HG02981 (cell line): ENCODE measurements at regions not wholly inside any gene's neighbourhood (a gene's known extent, or its start where the extent isn't known, plus 50 kb on each side); places are given as distances from the start of the nearest gene placed in this dataset.
"Not testable (repeated sequence)": the region's sequence is repeated elsewhere in the genome, so short reads cannot be mapped to it uniquely, and the experiment has no call there.

ENCODE experiments used
- ATAC-seq: cut with Tn5 transposase; IDR thresholded peaks from one replicate; pipeline ENCODE4 v1.9.1; 2021; ENCODE audit warnings: mild to moderate bottlenecking, moderate library complexity; ENCODE audit not compliant: unreplicated experiment

GRCh38 chr12:38016602-38017001, 300.0 kb upstream of the ALG10B start:
- ATAC-seq, result no peak

- ATAC-seq, result no peak
Observed at GRCh38 chr12:38025916-38026315, 290.7 kb upstream of the ALG10B start.

- ATAC-seq, result no peak
Observed at GRCh38 chr12:38053113-38053512, 263.5 kb upstream of the ALG10B start.

- no peak for ATAC-seq
Observed at GRCh38 chr12:38053655-38054464, 262.7 kb upstream of the ALG10B start.

GRCh38 chr12:38056701-38057689, 259.6 kb upstream of the ALG10B start:
- no peak for ATAC-seq

- ATAC-seq, result no peak
Observed at GRCh38 chr12:38099686-38100085, 216.9 kb upstream of the ALG10B start.

GRCh38 chr12:38101753-38102152, 214.8 kb upstream of the ALG10B start:
- no peak for ATAC-seq

- ATAC-seq, result no peak
Observed at GRCh38 chr12:38102197-38102596, 214.4 kb upstream of the ALG10B start.

- no peak for ATAC-seq
Observed at GRCh38 chr12:38110026-38110699, 206.4 kb upstream of the ALG10B start.

- ATAC-seq, result no peak
Observed at GRCh38 chr12:38113991-38114390, 202.6 kb upstream of the ALG10B start.

- no peak for ATAC-seq
Observed at GRCh38 chr12:38116968-38117367, 199.6 kb upstream of the ALG10B start.

- no peak for ATAC-seq
Observed at GRCh38 chr12:38118632-38119031, 197.9 kb upstream of the ALG10B start.

- ATAC-seq, result no peak
Observed at GRCh38 chr12:38120438-38120837, 196.1 kb upstream of the ALG10B start.

GRCh38 chr12:38123028-38123427, 193.5 kb upstream of the ALG10B start:
- not testable (repeated sequence) for ATAC-seq

GRCh38 chr12:38123566-38124246, 192.9 kb upstream of the ALG10B start:
- ATAC-seq, result no peak

GRCh38 chr12:38124247-38125012, 192.1 kb upstream of the ALG10B start:
- no peak for ATAC-seq

GRCh38 chr12:38132139-38132538, 184.4 kb upstream of the ALG10B start:
- ATAC-seq, result no peak

- ATAC-seq, result no peak
Observed at GRCh38 chr12:38137287-38137686, 179.3 kb upstream of the ALG10B start.

- no peak for ATAC-seq
Observed at GRCh38 chr12:38137716-38138115, 178.9 kb upstream of the ALG10B start.
